Neural cell (in vitro differentiated cells): ENCODE measurements at regions not wholly inside any gene's neighbourhood (a gene's known extent, or its start where the extent isn't known, plus 50 kb on each side); places are given as distances from the start of the nearest gene placed in this dataset.

Source experiments
- H2AFZ ChIP-seq: fragments of 200-600, 300-800 bp; sonication (generic), shearing (Covaris generic); 2 replicates; pipeline ENCODE4 v1.6.0; 2014; ENCODE audit warnings: low read depth, mild to moderate bottlenecking, antibody characterized with exemption, low read length, moderate library complexity
- H3F3A ChIP-seq: fragments of 200-600 bp; shearing (Covaris generic); 2 replicates; pipeline ENCODE4 v1.6.1; 2016; ENCODE audit warnings: mild to moderate bottlenecking, moderate library complexity, mixed read lengths, antibody characterized with exemption, low read length; ENCODE audit not compliant: insufficient read depth, poor library complexity, severe bottlenecking
- H3K27ac ChIP-seq: fragments of 200-600, 300-800 bp; sonication (generic), shearing (Covaris generic); 2 replicates; pipeline ENCODE4 v1.5.1; 2014; ENCODE audit warnings: mild to moderate bottlenecking, low read length, moderate library complexity
- H3K27me3 ChIP-seq: fragments of 300-800, 200-600 bp; sonication (generic), shearing (Covaris generic); 2 replicates; pipeline ENCODE4 v1.6.0; 2014; ENCODE audit warnings: mild to moderate bottlenecking, low read depth, low read length, moderate library complexity; ENCODE audit not compliant: insufficient read depth
- H3K36me3 ChIP-seq: fragments of 300-800, 200-600 bp; sonication (generic), shearing (Covaris generic); 2 replicates; pipeline ENCODE4 v1.5.1; 2014; ENCODE audit warnings: mild to moderate bottlenecking, antibody characterized with exemption, low read length, moderate library complexity; ENCODE audit not compliant: insufficient read depth
- H3K4me2 ChIP-seq: fragments of 300-800, 200-600 bp; sonication (generic), shearing (Covaris generic); 2 replicates; pipeline ENCODE4 v1.6.0; 2014; ENCODE audit warnings: mild to moderate bottlenecking, low read length
- H3K4me3 ChIP-seq: fragments of 300-800, 200-600 bp; sonication (generic), shearing (Covaris generic); 2 replicates; pipeline ENCODE4 v1.5.1; 2014; ENCODE audit warnings: mild to moderate bottlenecking, low read length, moderate library complexity
- H3K79me2 ChIP-seq: fragments of 200-600 bp; shearing (Covaris generic); replicated peaks from 2 replicates; pipeline ENCODE4 v1.6.0; 2014; ENCODE audit warnings: mild to moderate bottlenecking, low read length, moderate library complexity; ENCODE audit not compliant: insufficient read depth
- H3K9ac ChIP-seq: fragments of 300-800, 200-600 bp; sonication (generic), shearing (Covaris generic); 2 replicates; pipeline ENCODE4 v1.6.1; 2016; ENCODE audit warnings: mild to moderate bottlenecking, low read length, mixed read lengths
- H3K9me2 ChIP-seq: fragments of 200-600 bp; shearing (Covaris generic); 2 replicates; pipeline ENCODE4 v1.6.1; 2016; ENCODE audit warnings: mild to moderate bottlenecking, low read length, mixed read lengths; ENCODE audit not compliant: insufficient read depth
- H3K9me3 ChIP-seq: fragments of 200-600, 300-800 bp; sonication (generic), shearing (Covaris generic); 2 replicates; pipeline ENCODE4 v1.6.1; 2016; ENCODE audit warnings: mild to moderate bottlenecking, mixed run types, low read length, moderate library complexity, mixed read lengths
- H4K20me1 ChIP-seq: fragments of 200-600 bp; shearing (Covaris generic); 2 replicates; pipeline ENCODE4 v1.6.1; 2016; ENCODE audit warnings: mild to moderate bottlenecking, mixed run types; ENCODE audit not compliant: insufficient read depth
- CTCF ChIP-seq: fragments of 450-650 bp; IDR thresholded peaks from 2 replicates; pipeline ENCODE4 v1.5.1; 2014; ENCODE audit warnings: antibody characterized with exemption, mild to moderate bottlenecking, moderate library complexity; ENCODE audit not compliant: poor library complexity, severe bottlenecking
- EP300 ChIP-seq: fragments of 450-650 bp; conservative IDR thresholded peaks from 2 replicates; pipeline ENCODE4 v1.6.1; 2014; ENCODE audit warnings: antibody characterized with exemption, mild to moderate bottlenecking, moderate library complexity; ENCODE audit not compliant: poor library complexity, severe bottlenecking
- EZH2 ChIP-seq: fragments of 200-600, 300-800 bp; shearing (Covaris generic), sonication (generic); IDR thresholded peaks from 2 replicates; pipeline ENCODE4 v1.6.1; 2014; ENCODE audit warnings: antibody characterized with exemption, low read length, borderline replicate concordance, mild to moderate bottlenecking; ENCODE audit not compliant: insufficient read depth, poor library complexity, severe bottlenecking
- MXI1 ChIP-seq: fragments of 450-650 bp; conservative IDR thresholded peaks from 2 replicates; pipeline ENCODE4 v1.6.1; 2014; ENCODE audit warnings: antibody characterized with exemption, mild to moderate bottlenecking; ENCODE audit not compliant: poor library complexity, severe bottlenecking
- POLR2AphosphoS5 ChIP-seq: IDR thresholded peaks from 2 replicates; pipeline ENCODE4 v1.6.1; 2012
- RAD21 ChIP-seq: fragments of 450-650 bp; conservative IDR thresholded peaks from 2 replicates; pipeline ENCODE4 v1.6.1; 2014; ENCODE audit warnings: antibody characterized with exemption, mild to moderate bottlenecking, moderate library complexity
- SMC3 ChIP-seq: fragments of 450-650 bp; conservative IDR thresholded peaks from 2 replicates; pipeline ENCODE4 v1.6.1; 2014; ENCODE audit warnings: antibody characterized with exemption, mild to moderate bottlenecking, moderate library complexity; ENCODE audit not compliant: poor library complexity
- TAF1 ChIP-seq: IDR thresholded peaks from 2 replicates; pipeline ENCODE4 v1.6.1; 2012; ENCODE audit warnings: low read depth
- TF ChIP-seq, protein P1 (sequence below): IDR thresholded peaks from 2 replicates; pipeline ENCODE4 v1.6.1; 2012; ENCODE audit warnings: borderline replicate concordance

GRCh38 chr2:48169141-48169592 is 145.3 kb upstream of the FOXN2 start:
- Histone ChIP-seq H4K20me1 (no peaks in the 10 kb centered on the region), H3K4me2 (no peak overlapping the region), H2AFZ (no peak overlapping the region), H3F3A (no peaks in the 10 kb centered on the region), H3K27me3 (no peaks in the 10 kb centered on the region), H3K79me2 (no peaks in the 10 kb centered on the region), H3K9me2 (no peaks in the 10 kb centered on the region), H3K4me3 (no peak overlapping the region), H3K9me3 (no peaks in the 10 kb centered on the region), H3K36me3 (no peaks in the 10 kb centered on the region), H3K27ac (no peak overlapping the region), H3K9ac (no peak overlapping the region)
- no peak for TF ChIP-seq RAD21
- TF ChIP-seq SMC3: no peak
- TF ChIP-seq MXI1: no peak
- TF ChIP-seq POLR2AphosphoS5: no peak

GRCh38 chr2:48170281-48170680 is 144.2 kb upstream of the FOXN2 start:
- Histone ChIP-seq H3K9ac (no peak overlapping the region), H2AFZ (no peak overlapping the region), H3K9me3 (no peaks in the 10 kb centered on the region), H4K20me1 (no peaks in the 10 kb centered on the region), H3K4me2 (no peak overlapping the region), H3K36me3 (no peaks in the 10 kb centered on the region), H3K79me2 (no peaks in the 10 kb centered on the region), H3F3A (no peaks in the 10 kb centered on the region), H3K4me3 (no peak overlapping the region), H3K27me3 (no peaks in the 10 kb centered on the region), H3K27ac (no peak overlapping the region), H3K9me2 (no peaks in the 10 kb centered on the region)
- TF ChIP-seq, protein P1, sequence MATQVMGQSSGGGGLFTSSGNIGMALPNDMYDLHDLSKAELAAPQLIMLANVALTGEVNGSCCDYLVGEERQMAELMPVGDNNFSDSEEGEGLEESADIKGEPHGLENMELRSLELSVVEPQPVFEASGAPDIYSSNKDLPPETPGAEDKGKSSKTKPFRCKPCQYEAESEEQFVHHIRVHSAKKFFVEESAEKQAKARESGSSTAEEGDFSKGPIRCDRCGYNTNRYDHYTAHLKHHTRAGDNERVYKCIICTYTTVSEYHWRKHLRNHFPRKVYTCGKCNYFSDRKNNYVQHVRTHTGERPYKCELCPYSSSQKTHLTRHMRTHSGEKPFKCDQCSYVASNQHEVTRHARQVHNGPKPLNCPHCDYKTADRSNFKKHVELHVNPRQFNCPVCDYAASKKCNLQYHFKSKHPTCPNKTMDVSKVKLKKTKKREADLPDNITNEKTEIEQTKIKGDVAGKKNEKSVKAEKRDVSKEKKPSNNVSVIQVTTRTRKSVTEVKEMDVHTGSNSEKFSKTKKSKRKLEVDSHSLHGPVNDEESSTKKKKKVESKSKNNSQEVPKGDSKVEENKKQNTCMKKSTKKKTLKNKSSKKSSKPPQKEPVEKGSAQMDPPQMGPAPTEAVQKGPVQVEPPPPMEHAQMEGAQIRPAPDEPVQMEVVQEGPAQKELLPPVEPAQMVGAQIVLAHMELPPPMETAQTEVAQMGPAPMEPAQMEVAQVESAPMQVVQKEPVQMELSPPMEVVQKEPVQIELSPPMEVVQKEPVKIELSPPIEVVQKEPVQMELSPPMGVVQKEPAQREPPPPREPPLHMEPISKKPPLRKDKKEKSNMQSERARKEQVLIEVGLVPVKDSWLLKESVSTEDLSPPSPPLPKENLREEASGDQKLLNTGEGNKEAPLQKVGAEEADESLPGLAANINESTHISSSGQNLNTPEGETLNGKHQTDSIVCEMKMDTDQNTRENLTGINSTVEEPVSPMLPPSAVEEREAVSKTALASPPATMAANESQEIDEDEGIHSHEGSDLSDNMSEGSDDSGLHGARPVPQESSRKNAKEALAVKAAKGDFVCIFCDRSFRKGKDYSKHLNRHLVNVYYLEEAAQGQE: no peak
- no peak for TF ChIP-seq EP300
- no peak for TF ChIP-seq TAF1
- TF ChIP-seq POLR2AphosphoS5: no peak
- TF ChIP-seq SMC3: no peak
- no peak for TF ChIP-seq CTCF
- no peak for TF ChIP-seq MXI1
- TF ChIP-seq EZH2: no peak
- TF ChIP-seq RAD21: no peak

DNA sequence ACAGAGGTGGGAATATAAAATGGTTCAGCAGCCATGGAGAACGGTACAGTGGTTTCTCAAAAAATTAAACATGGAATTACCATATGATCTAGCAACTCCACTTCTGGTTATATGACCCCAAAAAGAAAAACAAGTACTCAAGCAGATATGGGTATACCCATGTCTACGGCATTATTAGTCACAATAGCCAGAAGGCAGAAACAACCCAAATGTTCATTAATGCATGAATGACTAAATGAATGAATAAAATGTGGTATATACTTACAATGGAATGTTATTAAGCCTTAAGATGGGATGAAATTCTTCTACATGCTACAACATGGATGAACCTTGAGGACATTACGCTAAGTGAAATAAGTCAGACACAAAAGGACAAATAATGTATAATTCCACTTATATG is 141.3 kb upstream of the FOXN2 start:
- Histone ChIP-seq H3K4me2 (no peak overlapping the region), H3F3A (no peaks in the 10 kb centered on the region), H3K27ac (no peak overlapping the region), H3K27me3 (no peaks in the 10 kb centered on the region), H3K36me3 (no peaks in the 10 kb centered on the region), H3K9me3 (no peaks in the 10 kb centered on the region), H3K9me2 (no peaks in the 10 kb centered on the region), H3K9ac (no peak overlapping the region), H4K20me1 (no peaks in the 10 kb centered on the region), H3K4me3 (no peak overlapping the region), H2AFZ (no peak overlapping the region), H3K79me2 (no peaks in the 10 kb centered on the region)
- TF ChIP-seq EZH2: no peak
